22Rv1 (cell line): ENCODE measurements at regions not wholly inside any gene's neighbourhood (a gene's known extent, or its start where the extent isn't known, plus 50 kb on each side); places are given as distances from the start of the nearest gene placed in this dataset.
"Not testable (repeated sequence)": the region's sequence is repeated elsewhere in the genome, so short reads cannot be mapped to it uniquely, and the experiment has no call there.

ENCODE experiments used
- CTCF ChIP-seq: fragments of 450-650 bp; IDR thresholded peaks from 2 replicates; pipeline ENCODE4 v1.5.1; 2017; ENCODE audit warnings: mild to moderate bottlenecking
- ZFX ChIP-seq: fragments of 450-650 bp; IDR thresholded peaks from 2 replicates; pipeline ENCODE4 v1.6.1; 2017; ENCODE audit warnings: antibody characterized with exemption, borderline replicate concordance

GRCh38 chrX:95549552-95549951 lies 1135.1 kb upstream of the DIAPH2 start:
- TF ChIP-seq CTCF, ZFX: not testable (repeated sequence)
